ENCODE measurements at regions not wholly inside any gene's neighbourhood (a gene's known extent, or its start where the extent isn't known, plus 50 kb on each side); places are given as distances from the start of the nearest gene placed in this dataset.

GRCh38 chr16:86218479-86219170, 291.7 kb upstream of the FOXF1 start:
- peak overlapping the region; percentile 64 for H3K27ac ChIP-seq (ENCODE audit: low read depth)
- WGBS = 82% methylated on average over 9 of the region's 9 CpGs
- no peaks in the 10 kb centered on the region for H3K4me1 ChIP-seq (ENCODE audit: insufficient read depth)
- DNase-seq (ENCODE audit: extremely low spot score) = no peak
- no peak overlapping the region for H3K4me3 ChIP-seq (ENCODE audit: low read depth, low read length)
- no peaks in the 10 kb centered on the region for H3K36me3 ChIP-seq (ENCODE audit: insufficient read depth)

- WGBS = 47% methylated on average over 22 of the region's 22 CpGs
- H3K4me1 ChIP-seq (ENCODE audit: insufficient read depth) = no peaks in the 10 kb centered on the region
- H3K4me3 ChIP-seq (ENCODE audit: low read depth, low read length) = no peak overlapping the region
- DNase-seq (ENCODE audit: extremely low spot score) = no peak
- no peaks in the 10 kb centered on the region for H3K36me3 ChIP-seq (ENCODE audit: insufficient read depth)
- H3K27ac ChIP-seq (ENCODE audit: low read depth) = peak overlapping the region; percentile 81
Measured at GRCh38 chr16:86219655-86220445, 290.5 kb upstream of the FOXF1 start.

- no peak overlapping the region for H3K4me3 ChIP-seq (ENCODE audit: low read depth, low read length)
- no peak for DNase-seq (ENCODE audit: extremely low spot score)
- no peaks in the 10 kb centered on the region for H3K4me1 ChIP-seq (ENCODE audit: insufficient read depth)
- H3K27ac ChIP-seq (ENCODE audit: low read depth) = peak overlapping the region; percentile 81
- no peaks in the 10 kb centered on the region for H3K36me3 ChIP-seq (ENCODE audit: insufficient read depth)
Measured at GRCh38 chr16:86220561-86220960, 289.8 kb upstream of the FOXF1 start.

GRCh38 chr16:86221085-86221484, 289.2 kb upstream of the FOXF1 start:
- 69% methylated on average over 8 of the region's 8 CpGs for WGBS
- Histone ChIP-seq H3K27ac (ENCODE audit: low read depth) (peak overlapping the region; percentile 81), H3K36me3 (ENCODE audit: insufficient read depth) (no peaks in the 10 kb centered on the region), H3K4me3 (ENCODE audit: low read depth, low read length) (no peak overlapping the region), H3K4me1 (ENCODE audit: insufficient read depth) (no peaks in the 10 kb centered on the region)
- DNase-seq (ENCODE audit: extremely low spot score) = no peak

- 24% methylated on average over 13 of the region's 13 CpGs for WGBS
- no peak for DNase-seq (ENCODE audit: extremely low spot score)
- Histone ChIP-seq H3K4me1 (ENCODE audit: insufficient read depth) (no peaks in the 10 kb centered on the region), H3K27ac (ENCODE audit: low read depth) (peak overlapping the region; percentile 57), H3K36me3 (ENCODE audit: insufficient read depth) (no peaks in the 10 kb centered on the region), H3K4me3 (ENCODE audit: low read depth, low read length) (peak overlapping the region; percentile 24)
Measured at GRCh38 chr16:86222547-86222946, 287.8 kb upstream of the FOXF1 start.

GRCh38 chr16:86222965-86223551, 287.3 kb upstream of the FOXF1 start:
- H3K4me3 ChIP-seq (ENCODE audit: low read depth, low read length) = no peak overlapping the region
- DNase-seq (ENCODE audit: extremely low spot score) = no peak
- peak overlapping the region; percentile 57 for H3K27ac ChIP-seq (ENCODE audit: low read depth)
- H3K36me3 ChIP-seq (ENCODE audit: insufficient read depth) = no peaks in the 10 kb centered on the region
- 28% methylated on average over 11 of the region's 11 CpGs for WGBS
- H3K4me1 ChIP-seq (ENCODE audit: insufficient read depth) = no peaks in the 10 kb centered on the region

- no peaks in the 10 kb centered on the region for H3K36me3 ChIP-seq (ENCODE audit: insufficient read depth)
- no peak overlapping the region for H3K4me3 ChIP-seq (ENCODE audit: low read depth, low read length)
- WGBS = 95% methylated on average over 5 of the region's 5 CpGs
- DNase-seq (ENCODE audit: extremely low spot score) = no peak
- no peaks in the 10 kb centered on the region for H3K4me1 ChIP-seq (ENCODE audit: insufficient read depth)
- peak overlapping the region; percentile 53 for H3K27ac ChIP-seq (ENCODE audit: low read depth)
Measured at GRCh38 chr16:86224126-86224525, 286.2 kb upstream of the FOXF1 start.

GRCh38 chr16:86224629-86225028, 285.7 kb upstream of the FOXF1 start:
- no peak overlapping the region for H3K4me3 ChIP-seq (ENCODE audit: low read depth, low read length)
- DNase-seq (ENCODE audit: extremely low spot score) = no peak
- no peaks in the 10 kb centered on the region for H3K4me1 ChIP-seq (ENCODE audit: insufficient read depth)
- H3K36me3 ChIP-seq (ENCODE audit: insufficient read depth) = no peaks in the 10 kb centered on the region
- WGBS = 98% methylated on average over 1 of the region's 1 CpG
- no peak overlapping the region for H3K27ac ChIP-seq (ENCODE audit: low read depth)

GRCh38 chr16:86225905-86226371, 284.4 kb upstream of the FOXF1 start:
- whole genome bisulfite sequencing = 94% methylated on average over 2 of the region's 2 CpGs

GRCh38 chr16:86227041-86227440, 283.3 kb upstream of the FOXF1 start:
- no peaks in the 10 kb centered on the region for H3K4me1 ChIP-seq (ENCODE audit: insufficient read depth)
- 82% methylated on average over 8 of the region's 8 CpGs for WGBS
- no peaks in the 10 kb centered on the region for H3K36me3 ChIP-seq (ENCODE audit: insufficient read depth)
- no peak overlapping the region for H3K4me3 ChIP-seq (ENCODE audit: low read depth, low read length)
- DNase-seq (ENCODE audit: extremely low spot score) = no peak
- H3K27ac ChIP-seq (ENCODE audit: low read depth) = no peak overlapping the region

More at GRCh38 chr16:86225905-86226371, 284.4 kb upstream of the FOXF1 start:
- H3K4me3 ChIP-seq (ENCODE audit: low read depth, low read length) = no peak overlapping the region
- H3K4me1 ChIP-seq (ENCODE audit: insufficient read depth) = no peaks in the 10 kb centered on the region
- no peaks in the 10 kb centered on the region for H3K36me3 ChIP-seq (ENCODE audit: insufficient read depth)
- no peak overlapping the region for H3K27ac ChIP-seq (ENCODE audit: low read depth)
- no peak for DNase-seq (ENCODE audit: extremely low spot score)

- H3K36me3 ChIP-seq (ENCODE audit: insufficient read depth) = no peaks in the 10 kb centered on the region
- no peaks in the 10 kb centered on the region for H3K4me1 ChIP-seq (ENCODE audit: insufficient read depth)
- WGBS = 73% methylated on average over 12 of the region's 12 CpGs
- DNase-seq (ENCODE audit: extremely low spot score) = no peak
- H3K27ac ChIP-seq (ENCODE audit: low read depth) = no peak overlapping the region
- no peak overlapping the region for H3K4me3 ChIP-seq (ENCODE audit: low read depth, low read length)
Measured at GRCh38 chr16:86227801-86228200, 282.5 kb upstream of the FOXF1 start.

GRCh38 chr16:86228713-86229112, 281.6 kb upstream of the FOXF1 start:
- no peak for DNase-seq (ENCODE audit: extremely low spot score)
- Histone ChIP-seq H3K4me3 (ENCODE audit: low read depth, low read length) (no peak overlapping the region), H3K4me1 (ENCODE audit: insufficient read depth) (no peaks in the 10 kb centered on the region), H3K36me3 (ENCODE audit: insufficient read depth) (no peaks in the 10 kb centered on the region), H3K27ac (ENCODE audit: low read depth) (no peak overlapping the region)
- 82% methylated on average over 4 of the region's 4 CpGs for WGBS

GRCh38 chr16:86229283-86229682, 281.0 kb upstream of the FOXF1 start:
- Histone ChIP-seq H3K36me3 (ENCODE audit: insufficient read depth) (no peaks in the 10 kb centered on the region), H3K27ac (ENCODE audit: low read depth) (no peak overlapping the region), H3K4me3 (ENCODE audit: low read depth, low read length) (no peak overlapping the region), H3K4me1 (ENCODE audit: insufficient read depth) (no peaks in the 10 kb centered on the region)
- no peak for DNase-seq (ENCODE audit: extremely low spot score)
- 90% methylated on average over 2 of the region's 2 CpGs for WGBS
